ENCODE measurements at regions not wholly inside any gene's neighbourhood (a gene's known extent, or its start where the extent isn't known, plus 50 kb on each side); places are given as distances from the start of the nearest gene placed in this dataset.

- DNase-seq (no peak), ATAC-seq (no peak)
- intact Hi-C loops (cut with DNase I; ENCODE audit: low total_unique reads): no loop called here
Measured at GRCh38 chr3:72192572-72192971, 407.6 kb upstream of the PROK2 start.

GRCh38 chr3:72191209-72191960 lies 406.4 kb upstream of the PROK2 start:
- TF ChIP-seq POLR2A (IDR thresholded peaks at IDR 0.05) (no peak), CTCF (IDR thresholded peaks at IDR 0.05 in 4 of 5, conservative IDR thresholded peaks at IDR 0.05 in 1 of 5) (no peak)
- DNase-seq (peak in 1 of 2 donors; percentile 18), ATAC-seq (no peak)
- Histone ChIP-seq H3K27ac (no peak overlapping the region), H3K27me3 (no peaks in the 10 kb centered on the region), H3K4me1 (no peaks in the 10 kb centered on the region), H3K4me3 (no peak overlapping the region), H3K36me3 (no peaks in the 10 kb centered on the region), H3K9me3 (no peaks in the 10 kb centered on the region)
- intact Hi-C loops (cut with DNase I; ENCODE audit: low total_unique reads) (no loop called here), in situ Hi-C loops (cut with MboI; ENCODE audit: low sequenced_read_pairs in 4 of 4) (no loop called here)

More at GRCh38 chr3:72192572-72192971, 407.6 kb upstream of the PROK2 start:
- Histone ChIP-seq H3K36me3 (no peaks in the 10 kb centered on the region), H3K4me3 (no peak overlapping the region), H3K9me3 (no peaks in the 10 kb centered on the region), H3K27ac (no peak overlapping the region), H3K27me3 (no peaks in the 10 kb centered on the region), H3K4me1 (no peaks in the 10 kb centered on the region)
- TF ChIP-seq POLR2A (IDR thresholded peaks at IDR 0.05) (no peak), CTCF (IDR thresholded peaks at IDR 0.05 in 4 of 5, conservative IDR thresholded peaks at IDR 0.05 in 1 of 5) (no peak)
- in situ Hi-C loops (cut with MboI; ENCODE audit: low sequenced_read_pairs in 4 of 4): no loop called here

GRCh38 chr3:72190050-72190449 lies 405.1 kb upstream of the PROK2 start:
- DNase-seq (no peak), ATAC-seq (no peak)
- intact Hi-C loops (cut with DNase I; ENCODE audit: low total_unique reads): no loop called here
- TF ChIP-seq POLR2A (IDR thresholded peaks at IDR 0.05) (no peak), CTCF (IDR thresholded peaks at IDR 0.05 in 4 of 5, conservative IDR thresholded peaks at IDR 0.05 in 1 of 5) (no peak)
- Histone ChIP-seq H3K27ac (no peak overlapping the region), H3K4me3 (no peak overlapping the region), H3K36me3 (no peaks in the 10 kb centered on the region), H3K27me3 (no peaks in the 10 kb centered on the region), H3K4me1 (no peaks in the 10 kb centered on the region), H3K9me3 (no peaks in the 10 kb centered on the region)
- in situ Hi-C loops (cut with MboI; ENCODE audit: low sequenced_read_pairs in 4 of 4): no loop called here

GRCh38 chr3:72189339-72189738 lies 404.4 kb upstream of the PROK2 start:
- H3K27me3 ChIP-seq: no peaks in the 10 kb centered on the region
- in situ Hi-C loops (cut with MboI; ENCODE audit: low sequenced_read_pairs in 4 of 4): no loop called here
- no peak for DNase-seq
- no peaks in the 10 kb centered on the region for H3K36me3 ChIP-seq
- no peak overlapping the region for H3K4me3 ChIP-seq
- intact Hi-C loops (cut with DNase I; ENCODE audit: low total_unique reads): no loop called here
- no peak overlapping the region for H3K27ac ChIP-seq
- H3K9me3 ChIP-seq: no peaks in the 10 kb centered on the region
- TF ChIP-seq CTCF (IDR thresholded peaks at IDR 0.05 in 4 of 5, conservative IDR thresholded peaks at IDR 0.05 in 1 of 5): no peak
- no peak for TF ChIP-seq POLR2A (IDR thresholded peaks at IDR 0.05)
- H3K4me1 ChIP-seq: no peaks in the 10 kb centered on the region
- no peak for ATAC-seq

GRCh38 chr3:72188536-72188935 lies 403.6 kb upstream of the PROK2 start:
- no peak for TF ChIP-seq CTCF (IDR thresholded peaks at IDR 0.05 in 4 of 5, conservative IDR thresholded peaks at IDR 0.05 in 1 of 5)
- TF ChIP-seq POLR2A (IDR thresholded peaks at IDR 0.05): no peak
- in situ Hi-C loops (cut with MboI; ENCODE audit: low sequenced_read_pairs in 4 of 4) (no loop called here), intact Hi-C loops (cut with DNase I; ENCODE audit: low total_unique reads) (no loop called here)
- DNase-seq (no peak), ATAC-seq (no peak)
- H3K27me3 ChIP-seq: no peaks in the 10 kb centered on the region
- no peaks in the 10 kb centered on the region for H3K9me3 ChIP-seq
- H3K36me3 ChIP-seq: no peaks in the 10 kb centered on the region
- no peaks in the 10 kb centered on the region for H3K4me1 ChIP-seq
- H3K27ac ChIP-seq: no peak overlapping the region
- H3K4me3 ChIP-seq: no peak overlapping the region

Data from gastrocnemius medialis (tissue), 4 donors.